BE2C (cell line): ENCODE measurements at regions not wholly inside any gene's neighbourhood (a gene's known extent, or its start where the extent isn't known, plus 50 kb on each side); places are given as distances from the start of the nearest gene placed in this dataset.

Source experiments
- DNase-seq: peaks from one replicate; pipeline ENCODE4 v3.0.0-alpha.2; 2020
- H3K27me3 ChIP-seq: fragments of 250-450 bp; sonication (Bioruptor Pico); 2 replicates; pipeline ENCODE4 v1.5.1; 2020; ENCODE audit warnings: mild to moderate bottlenecking
- H3K36me3 ChIP-seq: fragments of 250-450 bp; sonication (Bioruptor Pico); 2 replicates; pipeline ENCODE4 v1.5.1; 2020; ENCODE audit warnings: mild to moderate bottlenecking
- H3K4me1 ChIP-seq: fragments of 250-450 bp; sonication (Bioruptor Pico); 2 replicates; pipeline ENCODE4 v1.5.1; 2020
- H3K4me3 ChIP-seq: 2 replicates; pipeline ENCODE4 v1.5.1; 2011; ENCODE audit warnings: low read depth, low read length
- H3K9me3 ChIP-seq: fragments of 250-450 bp; sonication (Bioruptor Pico); 2 replicates; pipeline ENCODE4 v1.5.1; 2020
- CTCF ChIP-seq: IDR thresholded peaks from 2 replicates; pipeline ENCODE4 v1.5.1; 2012; ENCODE audit warnings: mild to moderate bottlenecking, low read depth, low read length

DNA sequence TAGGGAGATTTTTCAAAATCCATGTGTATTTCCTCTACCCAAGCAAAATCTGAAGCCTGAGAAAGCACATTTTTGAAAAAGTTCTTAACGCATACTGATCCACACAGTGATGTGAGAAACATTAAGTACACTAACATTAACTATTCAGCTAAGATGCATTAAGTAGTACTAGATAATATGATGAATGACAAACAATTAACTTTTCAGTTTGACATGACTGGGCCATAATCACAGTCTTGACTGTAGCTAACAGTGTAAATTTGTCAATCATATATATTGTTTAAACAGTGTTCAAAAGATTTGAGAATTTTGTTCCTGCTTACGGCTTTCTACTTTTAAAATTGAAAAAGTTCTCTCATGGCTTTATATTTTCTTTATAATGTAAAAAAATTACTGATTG lies 72.0 kb downstream of the CNTN3 start:
- Histone ChIP-seq H3K36me3 (no peaks in the 10 kb centered on the region), H3K4me3 (no peak overlapping the region), H3K27me3 (no peaks in the 10 kb centered on the region), H3K9me3 (no peaks in the 10 kb centered on the region), H3K4me1 (no peaks in the 10 kb centered on the region)
- DNase-seq = no peak
- TF ChIP-seq CTCF = no peak

- no peaks in the 10 kb centered on the region for H3K27me3 ChIP-seq
- no peak for TF ChIP-seq CTCF
- H3K36me3 ChIP-seq = no peaks in the 10 kb centered on the region
- no peaks in the 10 kb centered on the region for H3K4me1 ChIP-seq
- H3K9me3 ChIP-seq = no peaks in the 10 kb centered on the region
- H3K4me3 ChIP-seq = no peak overlapping the region
- no peak for DNase-seq
Measured at GRCh38 chr3:74539876-74540275, 74.6 kb downstream of the CNTN3 start.

DNA sequence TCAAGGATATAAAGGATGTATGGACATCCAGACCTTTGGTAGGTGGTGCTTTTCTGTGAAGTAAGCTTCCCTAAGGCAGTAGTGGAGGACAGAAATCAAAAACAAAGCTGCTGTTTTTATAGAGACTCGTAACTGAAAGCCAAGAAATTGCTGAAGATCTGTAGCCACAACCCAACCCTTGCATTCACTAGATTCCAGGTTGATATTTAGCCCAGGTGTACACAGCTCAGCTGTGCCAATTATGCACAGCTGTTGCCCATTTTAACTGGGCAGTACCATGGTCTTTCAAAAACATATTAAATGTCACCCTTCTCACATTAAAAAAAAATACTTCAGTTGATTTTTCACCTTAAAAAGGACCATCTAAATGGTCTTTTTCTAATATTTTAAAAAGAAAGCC lies 75.8 kb downstream of the CNTN3 start:
- Histone ChIP-seq H3K4me1 (no peaks in the 10 kb centered on the region), H3K9me3 (no peaks in the 10 kb centered on the region), H3K36me3 (no peaks in the 10 kb centered on the region), H3K4me3 (no peak overlapping the region), H3K27me3 (no peaks in the 10 kb centered on the region)
- no peak for DNase-seq
- TF ChIP-seq CTCF = no peak

DNA sequence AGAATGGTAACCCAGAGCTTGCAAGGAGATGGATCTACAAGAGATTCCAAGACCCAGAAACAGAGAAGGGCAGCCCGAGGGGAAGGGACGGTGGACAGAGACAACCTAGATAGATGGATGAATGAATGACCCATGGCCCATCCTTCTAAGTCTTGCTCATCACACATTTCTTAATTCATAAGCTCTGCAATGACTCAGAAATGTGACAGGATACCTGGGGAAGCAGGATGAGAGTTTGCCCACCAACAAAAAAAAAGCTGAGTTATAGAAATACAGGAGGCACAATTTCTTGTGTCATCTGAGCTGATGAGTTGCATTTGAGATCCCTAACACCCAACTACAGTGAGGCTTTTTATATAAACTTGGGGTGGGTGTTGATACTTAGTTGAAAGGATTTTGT lies 76.6 kb downstream of the CNTN3 start:
- no peaks in the 10 kb centered on the region for H3K4me1 ChIP-seq
- H3K9me3 ChIP-seq = no peaks in the 10 kb centered on the region
- TF ChIP-seq CTCF = no peak
- no peak overlapping the region for H3K4me3 ChIP-seq
- no peak for DNase-seq
- H3K36me3 ChIP-seq = no peaks in the 10 kb centered on the region
- no peaks in the 10 kb centered on the region for H3K27me3 ChIP-seq

- TF ChIP-seq CTCF = no peak
Measured at GRCh38 chr3:74537164-74537563, 77.3 kb downstream of the CNTN3 start.

GRCh38 chr3:74535281-74535680 lies 79.2 kb downstream of the CNTN3 start:
- no peak for TF ChIP-seq CTCF
- H3K27me3 ChIP-seq = no peaks in the 10 kb centered on the region
- no peaks in the 10 kb centered on the region for H3K4me1 ChIP-seq
- no peak for DNase-seq
- no peaks in the 10 kb centered on the region for H3K9me3 ChIP-seq
- H3K4me3 ChIP-seq = no peak overlapping the region
- no peaks in the 10 kb centered on the region for H3K36me3 ChIP-seq

More at GRCh38 chr3:74537164-74537563, 77.3 kb downstream of the CNTN3 start:
- Histone ChIP-seq H3K9me3 (no peaks in the 10 kb centered on the region), H3K36me3 (no peaks in the 10 kb centered on the region), H3K4me1 (no peaks in the 10 kb centered on the region), H3K27me3 (no peaks in the 10 kb centered on the region), H3K4me3 (no peak overlapping the region)
- no peak for DNase-seq
